ENCODE measurements at regions not wholly inside any gene's neighbourhood (a gene's known extent, or its start where the extent isn't known, plus 50 kb on each side); places are given as distances from the start of the nearest gene placed in this dataset.

- ChIA-PET CTCF (no interaction called here), POLR2A (no interaction called here)
- Histone ChIP-seq H3K4me3 (ENCODE audit: low read depth, low read length) (no peak overlapping the region), H3K36me3 (ENCODE audit: control insufficient read depth in 2 of 2, insufficient read depth in 1 of 2, low read length in 2 of 2) (no peaks in the 10 kb centered on the region), H3K9me3 (ENCODE audit: control insufficient read depth, insufficient read depth, low read depth, low read length) (no peaks in the 10 kb centered on the region), H3K4me1 (ENCODE audit: control insufficient read depth, insufficient read depth, low read length) (no peaks in the 10 kb centered on the region), H3K27ac (ENCODE audit: extremely low read depth, low read depth, low read length) (no peak overlapping the region)
- TF ChIP-seq INSM2 (tag by site-specific recombination; IDR thresholded peaks at IDR 0.05) (no peak), ZNF670 (tag by site-specific recombination; IDR thresholded peaks at IDR 0.05; ENCODE audit: low read depth) (no peak), SCRT1 (tag by site-specific recombination; IDR thresholded peaks at IDR 0.05; ENCODE audit: borderline replicate concordance) (no peak), ZNF704 (tag by site-specific recombination; IDR thresholded peaks at IDR 0.05) (no peak), MZF1 (tag by site-specific recombination; IDR thresholded peaks at IDR 0.05; ENCODE audit: borderline replicate concordance) (no peak), ZBTB26 (tag by site-specific recombination; optimal IDR thresholded peaks at IDR 0.05) (no peak), ZSCAN23 (tag by site-specific recombination; IDR thresholded peaks at IDR 0.05) (no peak), ZNF473 (tag by site-specific recombination; IDR thresholded peaks at IDR 0.05) (no peak), ZNF114 (tag by site-specific recombination; IDR thresholded peaks at IDR 0.05) (no peak), EGR2 (tag by site-specific recombination; IDR thresholded peaks at IDR 0.05; ENCODE audit: low read depth) (no peak)
These were observed 473.0 kb downstream of the CD83 start for GRCh38 chr6:14590586-14590985.

- Histone ChIP-seq H3K9me3 (ENCODE audit: control insufficient read depth, insufficient read depth, low read depth, low read length) (no peaks in the 10 kb centered on the region), H3K4me1 (ENCODE audit: control insufficient read depth, insufficient read depth, low read length) (no peaks in the 10 kb centered on the region), H3K27ac (ENCODE audit: extremely low read depth, low read depth, low read length) (no peak overlapping the region), H3K4me3 (ENCODE audit: low read depth, low read length) (no peak overlapping the region), H3K36me3 (ENCODE audit: control insufficient read depth in 2 of 2, insufficient read depth in 1 of 2, low read length in 2 of 2) (no peaks in the 10 kb centered on the region)
- ChIA-PET POLR2A (no interaction called here), CTCF (no interaction called here)
- no peak for TF ChIP-seq BCL11B (tag by site-specific recombination; IDR thresholded peaks at IDR 0.05; ENCODE audit: low read depth)
- peak; percentile 66 for TF ChIP-seq KLF1 (tag by site-specific recombination; IDR thresholded peaks at IDR 0.05)
- TF ChIP-seq ZNF354C (tag by site-specific recombination; IDR thresholded peaks at IDR 0.05; ENCODE audit: borderline replicate concordance, low read depth), result no peak
These were observed 474.4 kb downstream of the CD83 start for GRCh38 chr6:14591998-14592397.

- no peaks in the 10 kb centered on the region for H3K4me1 ChIP-seq (ENCODE audit: control insufficient read depth, insufficient read depth, low read length)
- H3K4me3 ChIP-seq (ENCODE audit: low read depth, low read length), result no peak overlapping the region
- no peak overlapping the region for H3K27ac ChIP-seq (ENCODE audit: extremely low read depth, low read depth, low read length)
- no peaks in the 10 kb centered on the region for H3K36me3 ChIP-seq (ENCODE audit: control insufficient read depth in 2 of 2, insufficient read depth in 1 of 2, low read length in 2 of 2)
- ChIA-PET CTCF (no interaction called here), POLR2A (no interaction called here)
- no peaks in the 10 kb centered on the region for H3K9me3 ChIP-seq (ENCODE audit: control insufficient read depth, insufficient read depth, low read depth, low read length)
- TF ChIP-seq ZBTB11 (tag by site-specific recombination; conservative IDR thresholded peaks at IDR 0.05; ENCODE audit: low read depth) (no peak), ZNF560 (tag by site-specific recombination; IDR thresholded peaks at IDR 0.05; ENCODE audit: borderline replicate concordance) (no peak), ZNF391 (tag by site-specific recombination; IDR thresholded peaks at IDR 0.05; ENCODE audit: borderline replicate concordance, low read depth) (no peak), ZSCAN23 (tag by site-specific recombination; IDR thresholded peaks at IDR 0.05) (no peak), ZNF214 (tag by site-specific recombination; IDR thresholded peaks at IDR 0.05; ENCODE audit: borderline replicate concordance) (no peak), ZNF555 (tag by site-specific recombination; conservative IDR thresholded peaks at IDR 0.05) (no peak), ZNF362 (tag by site-specific recombination; IDR thresholded peaks at IDR 0.05) (no peak), ZNF146 (tag by site-specific recombination; IDR thresholded peaks at IDR 0.05) (no peak), ZNF639 (tag by site-specific recombination; IDR thresholded peaks at IDR 0.05) (no peak), SALL2 (tag by site-specific recombination; IDR thresholded peaks at IDR 0.05; ENCODE audit: borderline replicate concordance) (no peak)
These were observed 475.7 kb downstream of the CD83 start for GRCh38 chr6:14593286-14593685.
